Nucleus accumbens (tissue), 56 donors: ENCODE measurements at regions not wholly inside any gene's neighbourhood (a gene's known extent, or its start where the extent isn't known, plus 50 kb on each side); places are given as distances from the start of the nearest gene placed in this dataset.
"Not testable (repeated sequence)": the region's sequence is repeated elsewhere in the genome, so short reads cannot be mapped to it uniquely, and the experiment has no call there.

Experiments
- DNase-seq, 56 donors: peaks; one replicate each; lab custom pipeline; 2025; lab: John Stamatoyannopoulos, UW

GRCh38 chr9:119697996-119698395 lies 328.8 kb upstream of the BRINP1 start:
- no peak for DNase-seq

GRCh38 chr9:119689879-119690278 lies 320.6 kb upstream of the BRINP1 start:
- peak in 2 of 56 donors; percentile 1 for DNase-seq

- no peak for DNase-seq
Observed at GRCh38 chr9:119688547-119688946, 319.3 kb upstream of the BRINP1 start.

- no peak for DNase-seq
Observed at GRCh38 chr9:119677811-119678505, 308.7 kb upstream of the BRINP1 start.

- DNase-seq, result no peak
Observed at GRCh38 chr9:119675951-119676350, 306.7 kb upstream of the BRINP1 start.

- not testable (repeated sequence) for DNase-seq
Observed at GRCh38 chr9:119672763-119673162, 303.5 kb upstream of the BRINP1 start.

- no peak for DNase-seq
Observed at GRCh38 chr9:119667916-119668315, 298.7 kb upstream of the BRINP1 start.

- DNase-seq, result no peak
Observed at GRCh38 chr9:119667163-119667562, 297.9 kb upstream of the BRINP1 start.

GRCh38 chr9:119662329-119662728 lies 293.1 kb upstream of the BRINP1 start:
- DNase-seq, result no peak

- no peak for DNase-seq
Observed at GRCh38 chr9:119652931-119653330, 283.7 kb upstream of the BRINP1 start.

- DNase-seq, result no peak
Observed at GRCh38 chr9:119649205-119649604, 280.0 kb upstream of the BRINP1 start.

- DNase-seq, result peak in 1 of 56 donors; percentile 6
Observed at GRCh38 chr9:119639287-119639955, 270.2 kb upstream of the BRINP1 start.

- DNase-seq, result no peak
Observed at GRCh38 chr9:119634006-119634405, 264.8 kb upstream of the BRINP1 start.

GRCh38 chr9:119611565-119611964 lies 242.3 kb upstream of the BRINP1 start:
- no peak for DNase-seq

- DNase-seq, result no peak
Observed at GRCh38 chr9:119609277-119609971, 240.2 kb upstream of the BRINP1 start.

- DNase-seq, result no peak
Observed at GRCh38 chr9:119601632-119602031, 232.4 kb upstream of the BRINP1 start.

GRCh38 chr9:119597499-119597898 lies 228.3 kb upstream of the BRINP1 start:
- DNase-seq, result no peak

GRCh38 chr9:119596703-119597102 lies 227.5 kb upstream of the BRINP1 start:
- DNase-seq, result no peak

- no peak for DNase-seq
Observed at GRCh38 chr9:119588874-119589744, 219.9 kb upstream of the BRINP1 start.

GRCh38 chr9:119577881-119578280 lies 208.6 kb upstream of the BRINP1 start:
- no peak for DNase-seq

- no peak for DNase-seq
Observed at GRCh38 chr9:119559986-119560385, 190.8 kb upstream of the BRINP1 start.
